GM12892 (cell line): ENCODE measurements at regions not wholly inside any gene's neighbourhood (a gene's known extent, or its start where the extent isn't known, plus 50 kb on each side); places are given as distances from the start of the nearest gene placed in this dataset.

Source experiments
- DNase-seq: peaks from one replicate; pipeline ENCODE4 v3.0.0; 2011; ENCODE audit not compliant: insufficient read length
- FAIRE-seq: peaks from 2 replicates; lab custom pipeline; 2011; peaks lifted over from hg19 to GRCh38; lab: Jason Lieb, UNC
- POLR2A ChIP-seq: IDR thresholded peaks from 2 replicates; pipeline ENCODE4 v1.6.1; 2011; ENCODE audit warnings: low read depth, low read length, control low read depth
- POLR2AphosphoS5 ChIP-seq: IDR thresholded peaks from 2 replicates; pipeline ENCODE4 v1.6.1; 2011; ENCODE audit warnings: low read depth, low read length, control low read depth
- TAF1 ChIP-seq: IDR thresholded peaks from 2 replicates; pipeline ENCODE4 v1.6.1; 2011; ENCODE audit warnings: low read depth, mild to moderate bottlenecking, control low read depth, low read length, borderline replicate concordance

DNA sequence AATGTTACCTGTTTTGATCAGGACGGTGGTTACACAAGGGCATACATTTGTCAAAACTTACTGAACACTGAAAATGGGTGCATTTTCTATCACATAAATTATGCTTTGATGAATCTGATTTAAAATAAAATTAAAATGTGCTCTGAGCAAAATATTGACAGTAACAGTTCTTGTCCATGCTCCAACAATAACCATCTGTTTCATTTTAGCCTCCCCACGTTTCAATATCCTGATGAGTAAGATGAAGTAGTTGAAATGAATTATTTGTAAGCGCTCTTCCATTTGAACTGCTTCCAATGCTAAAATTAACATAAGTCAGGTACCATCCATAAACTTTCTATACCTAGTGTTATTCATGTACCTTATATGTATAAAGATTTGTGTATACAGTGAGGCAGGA lies 365.4 kb downstream of the LTN1 start:
- no peak for DNase-seq
- TF ChIP-seq TAF1 (no peak), POLR2AphosphoS5 (no peak), POLR2A (no peak)
- no peak for FAIRE-seq

DNA sequence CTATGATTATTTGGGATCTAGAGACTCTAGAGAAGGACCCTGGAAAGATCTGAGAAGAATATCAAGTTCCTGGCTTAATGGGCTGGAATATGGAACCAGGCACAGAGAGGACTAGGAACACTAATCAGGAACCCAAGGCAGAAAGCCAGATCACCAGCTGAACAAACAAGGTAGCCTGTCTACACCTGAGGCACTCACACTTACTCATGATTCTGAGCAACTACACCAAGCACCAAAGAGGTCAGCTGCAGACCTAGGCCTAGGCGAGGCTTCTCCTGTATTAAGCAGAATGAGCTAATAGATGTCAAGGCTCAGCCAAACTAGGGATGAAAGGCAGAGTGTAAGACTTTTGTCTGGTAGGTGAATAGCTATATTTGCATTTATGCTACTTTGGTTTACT lies 368.1 kb downstream of the LTN1 start:
- no peak for DNase-seq
- no peak for FAIRE-seq
- TF ChIP-seq TAF1 (no peak), POLR2A (no peak), POLR2AphosphoS5 (no peak)

DNA sequence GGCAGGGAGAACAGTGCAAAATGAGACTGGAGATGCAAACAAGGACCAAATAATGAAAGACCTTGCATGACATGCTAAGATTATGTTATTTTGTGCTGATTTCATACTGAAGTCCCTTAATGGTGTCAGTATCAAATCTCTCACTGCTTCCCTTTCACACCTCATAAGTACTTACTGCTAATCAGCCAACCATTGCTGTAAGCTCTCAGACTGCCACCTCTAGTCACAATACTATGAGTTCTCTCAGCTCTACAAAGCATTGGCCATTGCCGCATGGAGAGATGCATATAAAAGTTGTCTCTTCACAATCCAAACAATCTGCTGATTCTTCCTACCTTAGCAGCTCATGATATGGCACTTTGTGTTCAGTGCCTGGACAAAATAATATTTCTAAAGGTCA lies 375.4 kb downstream of the LTN1 start:
- TF ChIP-seq POLR2AphosphoS5 (no peak), POLR2A (no peak), TAF1 (no peak)
- no peak for DNase-seq
- FAIRE-seq = no peak

- TF ChIP-seq POLR2AphosphoS5 = no peak
- TF ChIP-seq TAF1 = no peak
- TF ChIP-seq POLR2A = no peak
- DNase-seq (no peak), FAIRE-seq (no peak)
Measured at GRCh38 chr21:28615276-28615675, 377.4 kb downstream of the LTN1 start.

GRCh38 chr21:28614791-28615190 lies 377.9 kb downstream of the LTN1 start:
- no peak for DNase-seq
- TF ChIP-seq TAF1 = no peak
- no peak for TF ChIP-seq POLR2AphosphoS5
- no peak for TF ChIP-seq POLR2A
- FAIRE-seq = no peak

DNA sequence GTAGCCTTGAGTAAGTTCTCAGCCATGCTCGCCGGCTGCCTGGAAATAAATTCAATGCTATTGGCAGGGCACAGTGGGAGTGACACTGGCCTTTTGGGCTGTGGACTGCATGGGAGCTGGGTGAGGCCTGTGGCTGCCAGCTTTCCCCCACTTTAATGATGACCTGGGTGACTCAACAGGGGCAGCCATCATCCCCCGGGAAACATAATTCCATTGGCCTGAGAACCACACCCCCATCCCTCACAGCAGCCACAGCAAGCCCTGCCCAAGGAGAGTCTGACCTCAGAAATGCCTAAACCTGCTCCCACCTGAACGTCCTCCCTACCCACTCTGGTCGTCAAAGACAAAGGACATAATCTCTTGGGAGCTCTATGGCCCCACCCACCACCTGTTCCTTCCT lies 384.0 kb downstream of the LTN1 start:
- no peak for TF ChIP-seq TAF1
- no peak for TF ChIP-seq POLR2A
- no peak for TF ChIP-seq POLR2AphosphoS5
- FAIRE-seq (no peak), DNase-seq (no peak)

GRCh38 chr21:28607545-28607944 lies 385.1 kb downstream of the LTN1 start:
- TF ChIP-seq TAF1 (no peak), POLR2A (no peak), POLR2AphosphoS5 (no peak)
- FAIRE-seq = no peak
- no peak for DNase-seq

DNA sequence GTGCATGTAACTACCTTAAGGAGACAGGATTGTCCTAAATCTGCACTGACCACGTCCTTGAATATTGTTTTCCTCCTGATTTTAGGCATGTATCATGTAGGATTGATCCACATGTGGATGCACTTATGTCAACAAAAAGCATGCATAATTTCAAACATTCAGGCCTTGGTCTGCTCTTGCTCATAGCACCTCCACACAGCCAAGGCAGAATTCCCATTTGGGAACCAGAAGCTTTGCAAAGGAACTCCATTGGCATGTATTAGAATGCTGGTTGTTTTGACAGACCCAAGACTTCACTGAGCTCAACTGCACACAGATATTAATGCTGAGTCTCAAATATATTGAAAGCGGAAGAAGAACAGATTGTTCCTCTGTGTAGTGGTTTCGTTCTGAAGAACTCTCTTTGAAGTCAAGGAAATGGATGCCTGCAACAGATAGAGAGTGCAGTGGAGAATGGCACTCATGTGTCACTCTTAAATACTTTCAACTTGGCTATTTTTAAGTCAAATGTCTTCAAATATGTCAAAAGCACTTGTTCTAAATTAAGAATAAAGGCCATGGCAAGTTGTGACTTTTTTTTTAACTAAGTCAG lies 387.6 kb downstream of the LTN1 start:
- no peak for FAIRE-seq
- TF ChIP-seq POLR2A = no peak
- TF ChIP-seq TAF1 = no peak
- TF ChIP-seq POLR2AphosphoS5 = no peak

GRCh38 chr21:28602546-28602945 lies 390.1 kb downstream of the LTN1 start:
- FAIRE-seq = no peak
- TF ChIP-seq TAF1 = no peak
- TF ChIP-seq POLR2A = no peak
- no peak for TF ChIP-seq POLR2AphosphoS5

More for the DNA sequence above, 387.6 kb downstream of the LTN1 start:
- DNase-seq = no peak

GRCh38 chr21:28598214-28598613 lies 394.5 kb downstream of the LTN1 start:
- TF ChIP-seq TAF1 (no peak), POLR2AphosphoS5 (no peak)
- FAIRE-seq (no peak), DNase-seq (no peak)

More at GRCh38 chr21:28602546-28602945, 390.1 kb downstream of the LTN1 start:
- DNase-seq = no peak

- FAIRE-seq = no peak
- TF ChIP-seq POLR2AphosphoS5 (no peak), TAF1 (no peak), POLR2A (no peak)
- DNase-seq = no peak
Measured at GRCh38 chr21:28592205-28592865, 400.3 kb downstream of the LTN1 start.

DNA sequence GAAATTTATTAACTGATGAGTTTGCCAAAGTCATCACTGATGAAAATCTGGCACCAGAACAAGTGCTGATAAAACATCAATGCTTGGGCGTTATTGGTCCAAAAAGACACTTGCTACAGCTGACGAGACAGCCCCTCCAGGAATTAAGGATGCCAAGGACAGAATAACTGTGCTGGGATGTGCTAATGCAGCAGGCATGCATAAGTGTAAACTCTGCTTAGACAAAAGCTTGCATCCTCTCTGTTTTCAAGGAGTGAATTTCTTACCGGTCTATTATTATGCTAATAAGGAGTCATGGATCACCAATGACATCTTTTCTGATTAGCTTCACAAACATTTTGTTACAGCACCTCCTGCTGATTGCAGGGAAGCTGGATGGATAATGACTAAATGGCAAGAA lies 402.0 kb downstream of the LTN1 start:
- TF ChIP-seq POLR2AphosphoS5 (no peak), TAF1 (no peak), POLR2A (no peak)

DNA sequence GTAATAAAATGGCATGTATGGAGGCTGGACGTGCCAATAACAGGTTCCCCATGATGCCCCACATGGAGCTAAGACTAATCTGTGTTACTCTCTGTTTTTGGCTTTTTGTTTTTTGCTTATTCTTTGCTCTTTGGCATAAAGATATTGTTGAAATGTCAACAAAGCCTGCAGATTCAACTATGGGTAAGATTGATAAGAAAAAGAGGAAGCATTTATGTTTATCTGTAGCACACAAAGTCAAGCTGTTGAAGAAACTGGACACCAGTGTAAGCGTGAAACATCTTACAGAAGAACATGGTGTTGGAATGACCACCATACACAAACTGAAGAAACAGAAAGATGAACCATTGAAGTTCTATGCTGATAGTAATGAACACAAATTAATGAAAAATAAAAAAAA lies 402.7 kb downstream of the LTN1 start:
- DNase-seq (no peak), FAIRE-seq (no peak)
- TF ChIP-seq POLR2A = no peak
- no peak for TF ChIP-seq POLR2AphosphoS5
- no peak for TF ChIP-seq TAF1

More for the DNA sequence above, 402.0 kb downstream of the LTN1 start:
- DNase-seq (no peak), FAIRE-seq (no peak)
